ENCODE measurements at regions not wholly inside any gene's neighbourhood (a gene's known extent, or its start where the extent isn't known, plus 50 kb on each side); places are given as distances from the start of the nearest gene placed in this dataset.

DNA sequence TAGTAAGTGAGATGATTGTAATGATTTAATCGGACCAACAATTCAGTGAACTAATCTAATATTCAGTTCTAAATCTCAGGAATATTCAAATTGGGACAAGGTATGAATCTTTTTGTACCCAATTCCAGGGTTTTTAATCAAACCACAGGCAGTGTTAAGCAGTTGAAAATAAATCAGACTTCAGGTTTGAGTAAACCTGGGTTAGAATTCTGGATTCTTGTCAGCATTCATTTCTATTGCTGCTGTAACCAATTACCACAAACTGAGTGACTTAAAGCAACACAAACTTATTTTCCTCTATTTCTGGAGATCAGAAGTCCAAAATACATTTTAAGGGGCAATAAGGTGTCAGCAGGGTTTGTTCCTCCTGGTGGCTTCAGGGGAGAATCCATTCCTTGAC, 208.4 kb upstream of the ZPLD1 start:
- Mint-ChIP-seq H3K27me3 (ENCODE audit: low read depth in 3 of 3) (peaks cover 0 to 1% (median 0%) of the 10 kb centered on the region in 3 donors), H3K27ac (no peak overlapping the region), H3K9me3 (no peaks in the 10 kb centered on the region), H3K36me3 (no peaks in the 10 kb centered on the region), H3K4me1 (peaks cover 40% of the 10 kb centered on the region), H3K4me3 (no peak overlapping the region)
- H3K4me3 ChIP-seq (replicated peaks in 1 of 3; ENCODE audit: low read depth in 2 of 3, low read length in 3 of 3) = no peak overlapping the region
- intact Hi-C loops (cut with micrococcal nuclease) = no loop called here
- no peaks in the 10 kb centered on the region for H3K79me2 ChIP-seq (ENCODE audit: insufficient read depth, low read length)
- H3K4me1 ChIP-seq (ENCODE audit: control insufficient read depth in 1 of 2, insufficient read depth in 2 of 2, low read length in 2 of 2) = peaks cover 30 to 35% of the 10 kb centered on the region in 2 donors
- no peaks in the 10 kb centered on the region for H3K27me3 ChIP-seq (ENCODE audit: control insufficient read depth in 2 of 2, insufficient read depth in 2 of 2, low read length in 2 of 2)
- H3K36me3 ChIP-seq (replicated peaks in 1 of 2; ENCODE audit: control insufficient read depth in 1 of 2, insufficient read depth in 2 of 2, low read length in 2 of 2) = no peaks in the 10 kb centered on the region
- no CpG with 5 or more reads among the region's 1 CpG for WGBS (ENCODE audit: insufficient coverage)
- TF ChIP-seq CTCF (IDR thresholded peaks at IDR 0.05) = no peak
- no peak for DNase-seq
- H3K9me3 ChIP-seq (replicated peaks in 1 of 2; ENCODE audit: control insufficient read depth in 1 of 2, insufficient read depth in 1 of 2, low read length in 2 of 2) = no peaks in the 10 kb centered on the region
- no peak overlapping the region for H3K9ac ChIP-seq (ENCODE audit: insufficient read depth, low read length, poor library complexity, severe bottlenecking)
- H4K20me1 ChIP-seq (ENCODE audit: insufficient read depth, low read length) = no peaks in the 10 kb centered on the region
- H3K4me2 ChIP-seq (replicated peaks; ENCODE audit: extremely low read depth, low read length, poor library complexity, severe bottlenecking) = no peak overlapping the region
- H2AFZ ChIP-seq (ENCODE audit: insufficient read depth, low read depth, low read length, poor library complexity, severe bottlenecking) = no peak overlapping the region
- no peak overlapping the region for H3K27ac ChIP-seq (ENCODE audit: low read depth in 1 of 2, low read length in 2 of 2)

DNA sequence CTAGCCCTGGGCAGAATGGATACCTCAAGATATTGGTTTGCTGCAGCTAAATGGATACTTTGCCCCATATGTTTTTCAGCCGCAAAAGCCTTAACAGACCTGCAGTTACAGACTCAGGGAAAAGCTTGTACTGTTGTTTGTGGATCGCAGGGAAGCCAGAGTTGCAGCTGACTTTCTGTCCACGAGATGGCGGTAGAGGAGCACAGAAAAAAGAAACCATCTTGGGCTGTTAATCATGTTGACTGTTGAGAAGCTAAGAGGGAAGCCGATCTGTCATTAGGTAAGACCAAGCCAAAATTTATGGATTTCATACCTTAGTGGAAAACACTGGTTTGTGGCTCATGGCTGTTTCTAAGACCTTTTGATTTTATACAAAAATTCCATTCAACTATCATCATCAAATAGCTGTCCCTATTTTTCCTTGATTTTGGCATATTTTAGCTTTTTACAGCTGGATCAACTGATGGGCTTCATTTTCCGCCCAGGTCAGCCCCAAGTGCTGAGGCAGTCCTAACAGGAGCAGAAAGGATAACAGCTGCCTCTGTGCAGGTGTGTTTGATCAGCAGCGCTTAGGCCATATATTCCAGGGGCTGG, 205.7 kb upstream of the ZPLD1 start:
- Histone ChIP-seq H4K20me1 (ENCODE audit: insufficient read depth, low read length) (no peaks in the 10 kb centered on the region), H3K27me3 (ENCODE audit: control insufficient read depth in 2 of 2, insufficient read depth in 2 of 2, low read length in 2 of 2) (no peaks in the 10 kb centered on the region), H3K9ac (ENCODE audit: insufficient read depth, low read length, poor library complexity, severe bottlenecking) (no peak overlapping the region), H3K36me3 (replicated peaks in 1 of 2; ENCODE audit: control insufficient read depth in 1 of 2, insufficient read depth in 2 of 2, low read length in 2 of 2) (no peaks in the 10 kb centered on the region), H2AFZ (ENCODE audit: insufficient read depth, low read depth, low read length, poor library complexity, severe bottlenecking) (peak overlapping the region; percentile 14), H3K4me1 (ENCODE audit: control insufficient read depth in 1 of 2, insufficient read depth in 2 of 2, low read length in 2 of 2) (peaks cover 11 to 14% of the 10 kb centered on the region in 2 donors), H3K9me3 (replicated peaks in 1 of 2; ENCODE audit: control insufficient read depth in 1 of 2, insufficient read depth in 1 of 2, low read length in 2 of 2) (no peaks in the 10 kb centered on the region), H3K79me2 (ENCODE audit: insufficient read depth, low read length) (no peaks in the 10 kb centered on the region), H3K27ac (ENCODE audit: low read depth in 1 of 2, low read length in 2 of 2) (no peak overlapping the region), H3K4me2 (replicated peaks; ENCODE audit: extremely low read depth, low read length, poor library complexity, severe bottlenecking) (no peak overlapping the region), H3K4me3 (replicated peaks in 1 of 3; ENCODE audit: low read depth in 2 of 3, low read length in 3 of 3) (no peak overlapping the region)
- TF ChIP-seq CTCF (IDR thresholded peaks at IDR 0.05) = peak; percentile 86
- Mint-ChIP-seq H3K4me1 (peaks cover 19% of the 10 kb centered on the region), H3K9me3 (no peaks in the 10 kb centered on the region), H3K27ac (peak overlapping the region in 1 of 7 donors; percentile 74), H3K27me3 (ENCODE audit: low read depth in 3 of 3) (peaks cover 0 to 3% (median 0%) of the 10 kb centered on the region in 3 donors), H3K4me3 (peak overlapping the region in 1 of 2 donors; percentile 11), H3K36me3 (no peaks in the 10 kb centered on the region)
- DNase-seq = peak; percentile 70 to 77 (median 76)
- intact Hi-C loops (cut with micrococcal nuclease) = no loop called here
- WGBS (ENCODE audit: insufficient coverage) = 37% methylated on average over 6 of the region's 7 CpGs
